NT2/D1 (cell line): ENCODE measurements at regions not wholly inside any gene's neighbourhood (a gene's known extent, or its start where the extent isn't known, plus 50 kb on each side); places are given as distances from the start of the nearest gene placed in this dataset.

Source experiments
- SUZ12 ChIP-seq: IDR thresholded peaks from 2 replicates; pipeline ENCODE4 v1.6.1; 2011; ENCODE audit not compliant: insufficient read length, insufficient read depth; ENCODE audit errors: extremely low read depth
- YY1 ChIP-seq: IDR thresholded peaks from 2 replicates; pipeline ENCODE4 v1.6.1; 2011; ENCODE audit not compliant: insufficient read length, insufficient read depth

DNA sequence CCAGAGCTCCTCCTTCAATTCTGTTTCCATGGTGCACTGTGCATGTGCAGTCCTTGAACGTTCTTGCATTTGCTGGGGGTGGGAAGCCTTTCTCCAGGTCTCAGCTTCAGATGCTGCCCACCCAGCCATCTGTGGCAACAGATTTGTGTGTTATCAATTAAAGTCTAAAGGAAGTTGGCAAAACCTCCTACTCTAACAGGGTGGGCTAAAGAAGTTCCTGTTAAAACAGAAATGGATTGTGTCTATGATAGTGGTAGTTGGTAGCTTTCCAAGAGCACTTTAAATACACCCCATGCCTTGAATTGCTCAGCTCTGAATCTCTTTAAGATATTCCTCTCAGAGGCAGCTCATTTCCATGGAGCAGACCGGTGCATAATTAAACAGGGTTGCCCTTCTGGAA, 488.0 kb upstream of the SUCLG2 start:
- TF ChIP-seq SUZ12 (no peak), YY1 (no peak)
